CD4-positive, alpha-beta T cell (primary cell): ENCODE measurements at regions not wholly inside any gene's neighbourhood (a gene's known extent, or its start where the extent isn't known, plus 50 kb on each side); places are given as distances from the start of the nearest gene placed in this dataset.

Source experiments
- ATAC-seq: fragments of 200-7000 bp; cut with Tn5 transposase; one replicate; pipeline ENCODE4 v1.10.0; 2022; ENCODE audit warnings: mild to moderate bottlenecking; ENCODE audit not compliant: poor library complexity
- CTCF ChIA-PET: fragments of 350-600 bp; sonication (Branson Sonifier 250); formaldehyde crosslinking; loops from one replicate; lab custom pipeline; 2021; ENCODE audit warnings: antibody characterized with exemption, inconsistent platforms; lab: Charles Lee
- POLR2A ChIA-PET: fragments of 350-600 bp; sonication (Branson Sonifier 250); formaldehyde crosslinking; loops from one replicate; lab custom pipeline; 2021; ENCODE audit warnings: antibody characterized with exemption, inconsistent platforms; lab: Charles Lee
- DNase-seq, 14 experiments: peaks; one replicate each; pipeline ENCODE4 v3.0.0-alpha.2; 2013 to 2020; ENCODE audit warnings: mixed read lengths in 2 of 14
- H3K27ac ChIP-seq, 2 donors: one replicate each; pipeline versions ENCODE4 v1.5.1 to v1.7.0; 2013; ENCODE audit warnings: low read length in 2 of 2, low read depth in 1 of 2, mild to moderate bottlenecking in 1 of 2
- H3K27me3 ChIP-seq, 2 experiments: 1 replicate in 1 of 2; 2 replicates in 1 of 2; pipeline versions ENCODE4 v1.6.1 to v1.7.0; 2013; ENCODE audit warnings: low read length in 2 of 2, control low read depth in 1 of 2, mild to moderate bottlenecking in 1 of 2, moderate library complexity in 1 of 2; ENCODE audit not compliant: insufficient read depth in 2 of 2, control insufficient read depth in 1 of 2
- H3K36me3 ChIP-seq: one replicate; pipeline ENCODE4 v1.6.1; 2013; ENCODE audit warnings: low read length, control low read depth; ENCODE audit not compliant: insufficient read depth
- H3K4me1 ChIP-seq: one replicate; pipeline ENCODE4 v1.6.1; 2013; ENCODE audit warnings: low read length, control low read depth; ENCODE audit not compliant: insufficient read depth
- H3K4me3 ChIP-seq: one replicate; pipeline ENCODE4 v1.5.1; 2013; ENCODE audit warnings: mild to moderate bottlenecking, low read length, moderate library complexity
- H3K9me3 ChIP-seq, 2 experiments: 1 replicate in 1 of 2; 2 replicates in 1 of 2; pipeline versions ENCODE4 v1.6.1 to v1.7.0; 2013; ENCODE audit warnings: low read length in 2 of 2, mild to moderate bottlenecking in 2 of 2, control low read depth in 1 of 2, moderate library complexity in 1 of 2; ENCODE audit not compliant: control insufficient read depth in 1 of 2, insufficient read depth in 1 of 2
- H3K27ac Mint-ChIP-seq: one replicate; pipeline ENCODE4 v1.8.0; 2020; ENCODE audit warnings: mixed read lengths
- H3K27me3 Mint-ChIP-seq: one replicate; pipeline ENCODE4 v1.8.0; 2021; ENCODE audit warnings: mixed read lengths
- H3K36me3 Mint-ChIP-seq: one replicate; pipeline ENCODE4 v1.8.0; 2021; ENCODE audit warnings: low read depth, mixed read lengths
- H3K4me1 Mint-ChIP-seq: one replicate; pipeline ENCODE4 v1.8.0; 2021; ENCODE audit warnings: low read depth, mixed read lengths
- H3K4me3 Mint-ChIP-seq: one replicate; pipeline ENCODE4 v1.8.0; 2020; ENCODE audit warnings: mild to moderate bottlenecking, mixed read lengths
- H3K9me3 Mint-ChIP-seq: one replicate; pipeline ENCODE4 v1.8.0; 2020; ENCODE audit warnings: mixed read lengths
- intact Hi-C, 2 experiments: fragments of 100-400 bp; cut with DNase I in 1 of 2; cut with micrococcal nuclease in 1 of 2; formaldehyde crosslinking; loops; one replicate each; pipeline versions ENCODE4 v1.15.1 to v1.9.0; 2023 to 2025; cut with DNase I, micrococcal nuclease
- TF ChIP-seq, protein P1 (sequence below): fragments of 200-600 bp; IDR thresholded peaks from one replicate; pipeline ENCODE4 v1.8.0; 2022; ENCODE audit warnings: antibody characterized with exemption, mild to moderate bottlenecking

DNA sequence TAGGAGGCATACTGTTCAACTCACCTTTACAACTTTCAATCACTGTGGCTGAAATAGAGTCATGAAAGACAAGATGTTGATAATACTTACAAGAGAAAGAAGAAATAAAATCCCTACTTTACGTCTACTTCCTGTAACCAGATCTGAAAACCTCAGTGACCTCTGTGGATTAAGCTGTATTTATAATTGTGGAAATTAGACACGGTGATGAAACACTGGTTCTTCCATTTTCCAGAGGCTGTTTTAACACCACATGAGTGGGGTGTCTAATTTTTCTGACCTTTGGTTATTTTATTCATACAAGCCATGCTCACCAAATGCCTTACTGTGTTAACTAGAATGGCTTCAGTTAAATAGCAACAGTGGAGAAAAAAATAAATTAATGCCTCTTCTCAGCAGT, 58.5 kb upstream of the HIVEP1 start:
- no peak for ATAC-seq
- Histone ChIP-seq H3K27me3 (no peaks in the 10 kb centered on the region), H3K4me1 (no peaks in the 10 kb centered on the region), H3K36me3 (no peaks in the 10 kb centered on the region), H3K27ac (no peak overlapping the region), H3K9me3 (no peaks in the 10 kb centered on the region), H3K4me3 (no peak overlapping the region)
- Mint-ChIP-seq H3K27ac (no peak overlapping the region), H3K4me1 (no peaks in the 10 kb centered on the region), H3K9me3 (peaks cover 3% of the 10 kb centered on the region), H3K36me3 (no peaks in the 10 kb centered on the region), H3K4me3 (no peak overlapping the region), H3K27me3 (no peaks in the 10 kb centered on the region)
- no peak for DNase-seq
- ChIA-PET CTCF (no interaction called here), POLR2A (no interaction called here)
- TF ChIP-seq, protein P1, sequence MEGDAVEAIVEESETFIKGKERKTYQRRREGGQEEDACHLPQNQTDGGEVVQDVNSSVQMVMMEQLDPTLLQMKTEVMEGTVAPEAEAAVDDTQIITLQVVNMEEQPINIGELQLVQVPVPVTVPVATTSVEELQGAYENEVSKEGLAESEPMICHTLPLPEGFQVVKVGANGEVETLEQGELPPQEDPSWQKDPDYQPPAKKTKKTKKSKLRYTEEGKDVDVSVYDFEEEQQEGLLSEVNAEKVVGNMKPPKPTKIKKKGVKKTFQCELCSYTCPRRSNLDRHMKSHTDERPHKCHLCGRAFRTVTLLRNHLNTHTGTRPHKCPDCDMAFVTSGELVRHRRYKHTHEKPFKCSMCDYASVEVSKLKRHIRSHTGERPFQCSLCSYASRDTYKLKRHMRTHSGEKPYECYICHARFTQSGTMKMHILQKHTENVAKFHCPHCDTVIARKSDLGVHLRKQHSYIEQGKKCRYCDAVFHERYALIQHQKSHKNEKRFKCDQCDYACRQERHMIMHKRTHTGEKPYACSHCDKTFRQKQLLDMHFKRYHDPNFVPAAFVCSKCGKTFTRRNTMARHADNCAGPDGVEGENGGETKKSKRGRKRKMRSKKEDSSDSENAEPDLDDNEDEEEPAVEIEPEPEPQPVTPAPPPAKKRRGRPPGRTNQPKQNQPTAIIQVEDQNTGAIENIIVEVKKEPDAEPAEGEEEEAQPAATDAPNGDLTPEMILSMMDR, result no peak
- intact Hi-C loops, result loop anchor here in 1 of 2 experiments (10.0 kb wide), 1 partner anchor 281 kb away; no protein-coding TSS in a partner anchor

DNA sequence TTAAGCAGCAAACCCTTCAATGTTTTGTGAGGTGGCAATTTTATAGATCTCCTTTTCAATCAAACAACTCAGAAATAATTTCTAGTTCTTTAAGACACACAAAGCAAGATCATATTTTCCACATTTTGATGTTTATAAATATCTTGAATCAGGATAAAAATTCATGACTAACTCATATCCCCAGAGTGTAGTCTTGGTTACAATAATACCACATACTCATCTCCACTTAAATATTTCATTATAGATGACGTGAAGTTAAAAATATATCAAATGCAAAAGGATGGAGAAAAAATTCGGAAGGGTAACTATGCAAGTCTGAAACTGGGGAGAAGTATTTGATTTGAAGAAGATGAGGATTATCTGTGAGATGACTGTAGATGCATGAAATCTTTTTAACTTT, 59.8 kb upstream of the HIVEP1 start:
- Mint-ChIP-seq H3K36me3 (no peaks in the 10 kb centered on the region), H3K27ac (no peak overlapping the region), H3K27me3 (no peaks in the 10 kb centered on the region), H3K4me1 (no peaks in the 10 kb centered on the region), H3K9me3 (peaks cover 3% of the 10 kb centered on the region), H3K4me3 (no peak overlapping the region)
- H3K27ac ChIP-seq, result no peak overlapping the region
- ATAC-seq, result no peak
- DNase-seq, result no peak
- TF ChIP-seq, protein P1, result no peak
- no peaks in the 10 kb centered on the region for H3K36me3 ChIP-seq
- no peaks in the 10 kb centered on the region for H3K4me1 ChIP-seq
- no peaks in the 10 kb centered on the region for H3K9me3 ChIP-seq
- ChIA-PET POLR2A (no interaction called here), CTCF (no interaction called here)
- H3K27me3 ChIP-seq, result no peaks in the 10 kb centered on the region
- no peak overlapping the region for H3K4me3 ChIP-seq
- intact Hi-C loops, result loop anchor here in 1 of 2 experiments (10.0 kb wide), 1 partner anchor 282 kb away; no protein-coding TSS in a partner anchor

DNA sequence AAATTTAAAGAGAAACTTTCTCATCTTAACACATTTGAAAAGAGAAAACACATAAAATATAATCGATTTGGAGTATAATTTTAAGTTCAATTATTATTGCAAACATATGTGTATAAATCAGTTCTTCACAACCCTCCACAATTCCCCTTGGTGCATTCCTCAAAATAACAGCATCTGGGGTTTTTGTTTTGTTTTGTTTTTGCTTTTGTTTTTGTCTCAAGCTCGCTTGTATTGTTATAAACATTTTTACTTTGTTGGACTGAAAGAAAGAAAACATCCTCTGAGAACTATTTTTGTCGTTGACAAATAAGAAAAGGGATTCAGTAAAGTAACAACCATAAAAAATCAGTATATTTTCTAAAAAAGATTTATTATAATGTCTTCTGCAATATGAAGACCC, 60.2 kb upstream of the HIVEP1 start:
- Mint-ChIP-seq H3K27ac (no peak overlapping the region), H3K9me3 (peaks cover 2% of the 10 kb centered on the region), H3K36me3 (no peaks in the 10 kb centered on the region), H3K4me1 (no peaks in the 10 kb centered on the region), H3K27me3 (no peaks in the 10 kb centered on the region), H3K4me3 (no peak overlapping the region)
- ChIA-PET POLR2A (no interaction called here), CTCF (no interaction called here)
- TF ChIP-seq, protein P1, result no peak
- Histone ChIP-seq H3K36me3 (no peaks in the 10 kb centered on the region), H3K4me1 (no peaks in the 10 kb centered on the region), H3K4me3 (no peak overlapping the region), H3K27ac (no peak overlapping the region), H3K27me3 (no peaks in the 10 kb centered on the region), H3K9me3 (no peaks in the 10 kb centered on the region)
- ATAC-seq (no peak), DNase-seq (no peak)
- intact Hi-C loops, result loop anchor here in 1 of 2 experiments (10.0 kb wide), 1 partner anchor 283 kb away; no protein-coding TSS in a partner anchor
